GOT3 (cell line): ENCODE measurements at regions not wholly inside any gene's neighbourhood (a gene's known extent, or its start where the extent isn't known, plus 50 kb on each side); places are given as distances from the start of the nearest gene placed in this dataset.

ENCODE experiments used
- DNase-seq: peaks from one replicate; lab custom pipeline; 2025; ENCODE audit warnings: mixed read lengths; lab: John Stamatoyannopoulos, UW

GRCh38 chr6:140594806-140595128, 1220.3 kb upstream of the CITED2 start:
- no peak for DNase-seq

GRCh38 chr6:140592877-140593276, 1218.4 kb upstream of the CITED2 start:
- DNase-seq, result no peak

- DNase-seq, result no peak
Measured at GRCh38 chr6:140590641-140591040, 1216.2 kb upstream of the CITED2 start.

GRCh38 chr6:140586426-140587061, 1212.1 kb upstream of the CITED2 start:
- DNase-seq, result no peak

GRCh38 chr6:140581601-140582000, 1207.2 kb upstream of the CITED2 start:
- DNase-seq, result no peak

- no peak for DNase-seq
Measured at GRCh38 chr6:140579918-140580317, 1205.5 kb upstream of the CITED2 start.

GRCh38 chr6:140576004-140576555, 1201.6 kb upstream of the CITED2 start:
- no peak for DNase-seq

- DNase-seq, result no peak
Measured at GRCh38 chr6:140572867-140573266, 1198.4 kb upstream of the CITED2 start.

- DNase-seq, result no peak
Measured at GRCh38 chr6:140572129-140572528, 1197.7 kb upstream of the CITED2 start.

GRCh38 chr6:140571145-140571544, 1196.7 kb upstream of the CITED2 start:
- no peak for DNase-seq

GRCh38 chr6:140567466-140567865, 1193.0 kb upstream of the CITED2 start:
- DNase-seq, result no peak

- no peak for DNase-seq
Measured at GRCh38 chr6:140566781-140567277, 1192.4 kb upstream of the CITED2 start.

GRCh38 chr6:140563728-140564127, 1189.3 kb upstream of the CITED2 start:
- no peak for DNase-seq

GRCh38 chr6:140561701-140562100, 1187.3 kb upstream of the CITED2 start:
- no peak for DNase-seq

GRCh38 chr6:140560671-140561070, 1186.2 kb upstream of the CITED2 start:
- no peak for DNase-seq

- no peak for DNase-seq
Measured at GRCh38 chr6:140559458-140559857, 1185.0 kb upstream of the CITED2 start.

GRCh38 chr6:140554421-140554820, 1180.0 kb upstream of the CITED2 start:
- DNase-seq, result no peak

- DNase-seq, result no peak
Measured at GRCh38 chr6:140548366-140548765, 1173.9 kb upstream of the CITED2 start.

- DNase-seq, result no peak
Measured at GRCh38 chr6:140546640-140547039, 1172.2 kb upstream of the CITED2 start.

GRCh38 chr6:140544431-140544830, 1170.0 kb upstream of the CITED2 start:
- no peak for DNase-seq

GRCh38 chr6:140542863-140543262, 1168.4 kb upstream of the CITED2 start:
- DNase-seq, result no peak

GRCh38 chr6:140541288-140541687, 1166.8 kb upstream of the CITED2 start:
- DNase-seq, result no peak

- no peak for DNase-seq
Measured at GRCh38 chr6:140540743-140541142, 1166.3 kb upstream of the CITED2 start.

GRCh38 chr6:140538926-140539325, 1164.5 kb upstream of the CITED2 start:
- no peak for DNase-seq
